ENCODE measurements at regions not wholly inside any gene's neighbourhood (a gene's known extent, or its start where the extent isn't known, plus 50 kb on each side); places are given as distances from the start of the nearest gene placed in this dataset.

DNA sequence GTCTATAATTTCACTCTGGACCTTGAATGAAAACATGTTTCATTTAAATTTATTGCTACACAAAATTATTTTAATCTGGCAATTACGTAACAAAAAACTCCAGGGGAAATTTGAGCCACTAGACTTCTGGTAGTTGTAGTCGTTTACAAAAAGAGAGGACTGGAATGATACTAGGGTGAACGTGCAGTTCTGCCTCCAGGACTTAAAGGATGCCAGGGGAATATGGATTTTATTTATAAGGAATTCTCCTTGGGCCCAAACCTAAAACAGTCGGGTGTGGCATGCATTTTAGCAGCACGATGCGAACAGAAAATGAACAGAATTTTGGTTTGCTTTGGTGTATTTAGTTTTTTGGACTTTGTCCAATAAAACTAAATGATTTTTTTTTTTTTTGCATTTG is 76.9 kb downstream of the PRL start:
- Histone ChIP-seq H3K27me3 (ENCODE audit: control insufficient read depth in 1 of 2, insufficient read depth in 2 of 2, low read length in 1 of 2) (no peaks in the 10 kb centered on the region), H3K4me3 (ENCODE audit: low read length in 2 of 2) (no peak overlapping the region), H3K9me3 (ENCODE audit: control insufficient read depth, low read length) (no peaks in the 10 kb centered on the region), H3K36me3 (ENCODE audit: control insufficient read depth in 1 of 2, insufficient read depth in 2 of 2, low read length in 1 of 2) (peaks cover 0 to 3% of the 10 kb centered on the region in 2 donors), H3K4me1 (ENCODE audit: control insufficient read depth in 1 of 2, insufficient read depth in 2 of 2, low read length in 2 of 2) (no peaks in the 10 kb centered on the region), H3K27ac (ENCODE audit: low read depth in 1 of 2, low read length in 2 of 2) (no peak overlapping the region)
- DNase-seq (no peak), ATAC-seq (ENCODE audit: low FRiP score) (no peak)
- WGBS, 2 donors, result 61 to 62% methylated on average over 6 of the region's 6 CpGs
- intact Hi-C loops (cut with DNase I), result no loop called here

DNA sequence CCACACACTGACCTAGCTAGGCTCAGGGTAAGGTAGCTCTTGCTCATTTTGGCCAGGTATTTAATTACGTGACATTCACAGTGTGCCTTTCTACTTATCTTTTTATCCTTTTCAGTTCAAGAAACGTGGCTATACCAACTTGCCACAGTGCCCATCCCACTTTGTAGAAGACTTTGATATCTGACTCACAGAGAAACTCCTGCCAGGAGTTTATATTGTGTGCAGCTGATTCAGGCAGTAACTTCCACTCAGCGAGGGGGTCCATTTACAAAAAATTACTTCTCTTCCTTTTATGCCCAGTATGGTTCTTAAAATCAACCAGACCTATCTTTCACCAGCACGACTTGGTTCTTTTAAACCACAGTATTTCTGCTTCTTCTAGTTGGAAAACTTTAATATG is 75.6 kb downstream of the PRL start:
- Histone ChIP-seq H3K9me3 (ENCODE audit: control insufficient read depth, low read length) (no peaks in the 10 kb centered on the region), H3K27me3 (ENCODE audit: control insufficient read depth in 1 of 2, insufficient read depth in 2 of 2, low read length in 1 of 2) (no peaks in the 10 kb centered on the region), H3K4me3 (ENCODE audit: low read length in 2 of 2) (no peak overlapping the region), H3K27ac (ENCODE audit: low read depth in 1 of 2, low read length in 2 of 2) (no peak overlapping the region), H3K36me3 (ENCODE audit: control insufficient read depth in 1 of 2, insufficient read depth in 2 of 2, low read length in 1 of 2) (peaks cover 0 to 3% of the 10 kb centered on the region in 2 donors), H3K4me1 (ENCODE audit: control insufficient read depth in 1 of 2, insufficient read depth in 2 of 2, low read length in 2 of 2) (no peaks in the 10 kb centered on the region)
- WGBS, 2 donors, result 49 to 51% methylated on average over 4 of the region's 4 CpGs
- no peak for ATAC-seq (ENCODE audit: low FRiP score)
- no peak for DNase-seq
- intact Hi-C loops (cut with DNase I), result no loop called here

DNA sequence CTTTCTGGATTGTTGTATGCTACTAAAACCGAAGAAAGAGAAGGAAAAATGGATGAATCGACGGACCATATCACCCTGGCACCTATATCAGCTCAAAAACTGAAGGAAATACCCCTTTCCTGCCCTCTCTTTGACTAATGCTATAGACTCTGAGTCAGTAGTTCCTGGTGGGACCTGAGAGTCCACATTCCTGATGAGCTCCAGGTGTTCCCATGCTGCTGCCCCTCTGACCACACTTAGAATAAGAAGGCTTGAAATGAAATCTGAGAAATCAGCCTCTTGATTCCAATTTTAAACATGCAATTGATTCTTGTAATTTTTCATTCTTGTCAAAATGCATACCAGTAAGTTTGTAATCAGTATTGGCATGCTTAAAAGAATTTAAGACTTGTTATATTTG is 75.2 kb downstream of the PRL start:
- ATAC-seq (ENCODE audit: low FRiP score), result no peak
- Histone ChIP-seq H3K36me3 (ENCODE audit: control insufficient read depth in 1 of 2, insufficient read depth in 2 of 2, low read length in 1 of 2) (peaks cover 0 to 3% of the 10 kb centered on the region in 2 donors), H3K4me1 (ENCODE audit: control insufficient read depth in 1 of 2, insufficient read depth in 2 of 2, low read length in 2 of 2) (no peaks in the 10 kb centered on the region), H3K9me3 (ENCODE audit: control insufficient read depth, low read length) (no peaks in the 10 kb centered on the region), H3K4me3 (ENCODE audit: low read length in 2 of 2) (no peak overlapping the region), H3K27me3 (ENCODE audit: control insufficient read depth in 1 of 2, insufficient read depth in 2 of 2, low read length in 1 of 2) (no peaks in the 10 kb centered on the region), H3K27ac (ENCODE audit: low read depth in 1 of 2, low read length in 2 of 2) (no peak overlapping the region)
- intact Hi-C loops (cut with DNase I), result no loop called here
- no peak for DNase-seq
- 33 to 42% methylated on average over 3 of the region's 3 CpGs for WGBS, 2 donors

- intact Hi-C loops (cut with DNase I), result no loop called here
- Histone ChIP-seq H3K27me3 (ENCODE audit: control insufficient read depth in 1 of 2, insufficient read depth in 2 of 2, low read length in 1 of 2) (no peaks in the 10 kb centered on the region), H3K4me1 (ENCODE audit: control insufficient read depth in 1 of 2, insufficient read depth in 2 of 2, low read length in 2 of 2) (no peaks in the 10 kb centered on the region), H3K36me3 (ENCODE audit: control insufficient read depth in 1 of 2, insufficient read depth in 2 of 2, low read length in 1 of 2) (peaks cover 0 to 3% of the 10 kb centered on the region in 2 donors), H3K9me3 (ENCODE audit: control insufficient read depth, low read length) (no peaks in the 10 kb centered on the region), H3K4me3 (ENCODE audit: low read length in 2 of 2) (no peak overlapping the region), H3K27ac (ENCODE audit: low read depth in 1 of 2, low read length in 2 of 2) (no peak overlapping the region)
- WGBS, 2 donors, result 86 to 87% methylated on average over 6 of the region's 6 CpGs
- ATAC-seq (ENCODE audit: low FRiP score) (no peak), DNase-seq (no peak)
Measured at GRCh38 chr6:22222469-22222868, 74.4 kb downstream of the PRL start.

DNA sequence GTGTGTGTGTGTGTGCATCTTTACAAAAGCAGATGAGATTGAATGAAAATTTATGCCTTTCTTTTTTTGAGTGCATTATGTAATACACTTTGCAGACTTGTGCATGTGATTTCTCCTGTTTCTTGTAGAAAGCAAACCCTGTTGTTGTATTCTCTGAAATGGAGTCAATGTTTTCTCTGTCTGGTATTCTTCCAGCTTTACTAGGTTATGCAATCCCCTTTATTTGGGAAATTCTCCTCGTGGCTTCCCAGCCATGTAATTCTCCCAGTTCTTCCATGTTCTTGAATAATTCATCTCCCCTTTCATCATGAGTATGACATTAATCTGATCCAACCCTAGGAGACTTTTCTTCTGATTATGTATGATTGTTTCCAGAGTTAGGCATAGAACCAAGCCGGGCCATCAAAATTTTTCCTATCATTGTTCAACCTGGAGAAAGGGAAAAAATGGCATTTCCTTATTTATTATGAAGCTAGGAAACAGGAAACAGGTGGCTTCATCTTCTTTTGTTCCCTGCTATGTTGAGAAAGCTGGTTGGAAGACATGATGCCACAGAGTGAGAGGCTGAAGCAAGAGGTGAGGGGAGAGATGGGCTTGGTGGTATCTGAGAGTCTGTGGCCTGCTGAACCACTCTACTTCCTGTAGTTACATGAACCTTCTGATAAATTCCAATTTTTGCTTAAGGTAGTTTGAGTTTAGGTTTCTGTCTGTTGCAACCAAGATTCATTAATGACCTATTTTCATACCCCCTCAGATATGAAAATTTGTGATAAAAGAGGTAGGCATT is 68.8 kb downstream of the PRL start:
- WGBS, 2 donors, result 58 to 60% methylated on average over 2 of the region's 2 CpGs
- intact Hi-C loops (cut with DNase I), result no loop called here
- DNase-seq (no peak), ATAC-seq (ENCODE audit: low FRiP score) (no peak)
- Histone ChIP-seq H3K4me1 (ENCODE audit: control insufficient read depth in 1 of 2, insufficient read depth in 2 of 2, low read length in 2 of 2) (no peaks in the 10 kb centered on the region), H3K27me3 (ENCODE audit: control insufficient read depth in 1 of 2, insufficient read depth in 2 of 2, low read length in 1 of 2) (no peaks in the 10 kb centered on the region), H3K27ac (ENCODE audit: low read depth in 1 of 2, low read length in 2 of 2) (no peak overlapping the region), H3K4me3 (ENCODE audit: low read length in 2 of 2) (no peak overlapping the region), H3K36me3 (ENCODE audit: control insufficient read depth in 1 of 2, insufficient read depth in 2 of 2, low read length in 1 of 2) (peaks cover 0 to 3% of the 10 kb centered on the region in 2 donors), H3K9me3 (ENCODE audit: control insufficient read depth, low read length) (no peaks in the 10 kb centered on the region)

- intact Hi-C loops (cut with DNase I), result no loop called here
- Histone ChIP-seq H3K4me3 (ENCODE audit: low read length in 2 of 2) (no peak overlapping the region), H3K27me3 (ENCODE audit: control insufficient read depth in 1 of 2, insufficient read depth in 2 of 2, low read length in 1 of 2) (no peaks in the 10 kb centered on the region), H3K4me1 (ENCODE audit: control insufficient read depth in 1 of 2, insufficient read depth in 2 of 2, low read length in 2 of 2) (no peaks in the 10 kb centered on the region), H3K9me3 (ENCODE audit: control insufficient read depth, low read length) (no peaks in the 10 kb centered on the region), H3K36me3 (ENCODE audit: control insufficient read depth in 1 of 2, insufficient read depth in 2 of 2, low read length in 1 of 2) (no peaks in the 10 kb centered on the region), H3K27ac (ENCODE audit: low read depth in 1 of 2, low read length in 2 of 2) (no peak overlapping the region)
- DNase-seq (no peak), ATAC-seq (ENCODE audit: low FRiP score) (no peak)
- WGBS, 2 donors, result 94 to 95% methylated on average over 7 of the region's 7 CpGs
Measured at GRCh38 chr6:22231050-22231449, 65.8 kb downstream of the PRL start.

DNA sequence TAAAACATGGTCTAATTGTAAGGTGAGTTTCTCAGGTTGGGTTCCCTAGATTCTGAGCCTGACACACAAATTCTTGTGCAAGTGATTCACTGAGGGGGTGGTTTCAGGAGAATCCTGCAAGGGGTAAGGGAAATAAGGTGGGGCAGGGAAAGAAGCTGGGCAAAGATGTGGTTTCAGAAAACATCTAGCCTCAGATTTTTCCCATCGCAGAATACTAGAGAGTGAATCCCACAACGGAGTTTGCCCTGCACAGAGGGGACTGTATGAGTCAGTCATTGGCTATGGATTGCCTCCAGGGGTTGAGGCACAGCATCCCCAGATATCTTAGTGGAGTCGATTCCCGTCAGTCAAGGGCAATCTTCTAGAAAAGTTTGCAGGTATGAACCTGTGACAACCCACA is 65.2 kb downstream of the PRL start:
- 94 to 95% methylated on average over 4 of the region's 4 CpGs for WGBS, 2 donors
- Histone ChIP-seq H3K27ac (ENCODE audit: low read depth in 1 of 2, low read length in 2 of 2) (no peak overlapping the region), H3K9me3 (ENCODE audit: control insufficient read depth, low read length) (no peaks in the 10 kb centered on the region), H3K36me3 (ENCODE audit: control insufficient read depth in 1 of 2, insufficient read depth in 2 of 2, low read length in 1 of 2) (no peaks in the 10 kb centered on the region), H3K4me1 (ENCODE audit: control insufficient read depth in 1 of 2, insufficient read depth in 2 of 2, low read length in 2 of 2) (no peaks in the 10 kb centered on the region), H3K27me3 (ENCODE audit: control insufficient read depth in 1 of 2, insufficient read depth in 2 of 2, low read length in 1 of 2) (no peaks in the 10 kb centered on the region), H3K4me3 (ENCODE audit: low read length in 2 of 2) (no peak overlapping the region)
- DNase-seq (no peak), ATAC-seq (ENCODE audit: low FRiP score) (no peak)
- intact Hi-C loops (cut with DNase I), result no loop called here

- no peak overlapping the region for H3K27ac ChIP-seq (ENCODE audit: low read depth in 1 of 2, low read length in 2 of 2)
- H3K27me3 ChIP-seq (ENCODE audit: control insufficient read depth in 1 of 2, insufficient read depth in 2 of 2, low read length in 1 of 2), result no peaks in the 10 kb centered on the region
- intact Hi-C loops (cut with DNase I), result no loop called here
- ATAC-seq (ENCODE audit: low FRiP score), result no peak
- no peak overlapping the region for H3K4me3 ChIP-seq (ENCODE audit: low read length in 2 of 2)
- H3K4me1 ChIP-seq (ENCODE audit: control insufficient read depth in 1 of 2, insufficient read depth in 2 of 2, low read length in 2 of 2), result peaks cover 0 to 3% of the 10 kb centered on the region in 2 donors
- WGBS, 2 donors, result 56 to 58% methylated on average over 6 of the region's 6 CpGs
- H3K9me3 ChIP-seq (ENCODE audit: control insufficient read depth, low read length), result no peaks in the 10 kb centered on the region
- no peak for DNase-seq
- no peaks in the 10 kb centered on the region for H3K36me3 ChIP-seq (ENCODE audit: control insufficient read depth in 1 of 2, insufficient read depth in 2 of 2, low read length in 1 of 2)
Measured at GRCh38 chr6:22236626-22237414, 60.0 kb downstream of the PRL start.

Measured in aorta (tissue), 5 donors.